ENCODE measurements at regions not wholly inside any gene's neighbourhood (a gene's known extent, or its start where the extent isn't known, plus 50 kb on each side); places are given as distances from the start of the nearest gene placed in this dataset.

DNA sequence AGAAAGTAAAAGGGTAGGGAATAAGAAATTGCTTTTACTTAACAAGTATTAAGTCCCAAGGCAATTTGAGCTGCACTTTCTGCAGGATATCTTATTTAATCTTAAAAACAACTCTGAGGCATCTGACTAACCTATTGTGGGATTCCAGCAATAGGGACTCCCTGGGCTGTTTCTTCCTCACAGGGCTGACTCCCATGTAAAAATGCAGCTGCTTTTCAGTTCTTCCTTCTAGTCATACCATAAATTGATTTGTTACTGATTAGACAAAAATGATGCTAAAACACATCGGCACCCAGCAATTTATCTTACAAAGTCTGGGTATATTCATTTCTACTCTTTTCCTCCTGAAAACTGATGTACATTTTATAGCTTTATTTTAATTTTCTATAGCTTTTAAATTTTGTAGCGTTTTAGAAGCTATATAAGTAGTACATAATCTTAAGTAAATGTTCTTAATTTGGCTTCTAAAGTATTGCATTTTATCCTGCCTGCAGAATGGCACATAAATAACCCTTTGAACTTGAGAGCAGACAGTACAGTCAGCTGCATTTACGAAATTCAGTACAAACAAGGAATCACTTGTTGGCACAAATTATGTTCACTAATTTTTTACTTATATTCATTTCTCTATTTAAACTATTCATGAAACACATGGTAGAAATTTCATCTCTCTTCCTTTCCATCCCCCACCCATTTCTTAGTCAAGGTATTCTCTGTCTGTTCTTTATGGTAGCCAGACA, 102.4 kb upstream of the FRY start:
- DNase-seq (ENCODE audit: low spot score): no peak

DNA sequence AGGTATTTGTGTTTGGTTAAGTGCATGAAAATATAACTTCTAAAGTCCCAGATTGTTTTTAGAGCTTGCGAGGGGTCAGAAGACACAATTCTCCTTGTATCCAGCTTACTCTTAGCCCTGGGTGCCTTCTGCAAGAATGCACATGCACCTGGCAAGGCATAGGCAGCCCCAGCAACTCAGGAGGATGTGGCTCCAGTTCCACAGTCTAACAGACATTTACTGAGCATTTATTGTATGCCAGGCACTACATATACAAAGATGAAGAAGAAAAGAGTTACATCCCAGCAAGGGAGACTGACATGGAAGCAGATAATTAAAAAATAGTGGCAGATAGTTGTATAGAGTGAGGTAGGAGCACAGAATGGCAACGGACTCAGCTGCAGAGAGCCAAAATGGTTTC, 101.1 kb upstream of the FRY start:
- no peak for DNase-seq (ENCODE audit: low spot score)

DNA sequence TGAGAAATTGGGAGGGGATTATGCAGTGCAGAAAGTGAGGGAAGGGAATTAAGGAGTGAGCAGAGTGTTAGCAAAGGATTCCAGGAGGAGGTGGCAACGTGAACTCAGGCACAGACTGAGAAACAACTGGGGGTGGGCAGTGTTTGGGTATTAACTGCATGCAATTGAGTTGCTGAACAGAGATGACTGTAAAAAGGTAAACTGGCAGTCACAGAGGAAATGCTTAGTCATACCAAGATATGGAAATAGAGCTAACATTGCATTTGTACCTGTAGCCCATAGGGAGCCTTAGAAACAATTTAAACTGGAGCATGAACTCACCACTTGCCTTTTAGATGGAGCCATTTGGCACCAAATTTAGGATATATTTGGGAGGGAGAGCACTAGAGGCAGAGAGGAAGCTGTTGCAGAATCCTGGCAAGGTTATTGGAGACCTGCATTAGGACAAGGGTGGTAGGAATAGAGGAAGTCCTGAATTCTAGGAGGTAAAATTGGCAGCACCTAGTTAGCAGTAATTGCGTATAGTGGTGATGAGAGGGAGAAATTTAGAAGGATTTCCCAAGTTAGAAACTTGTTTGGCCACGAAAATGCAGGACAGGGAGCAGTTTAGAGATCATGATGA, 100.6 kb upstream of the FRY start:
- no peak for DNase-seq (ENCODE audit: low spot score)

DNA sequence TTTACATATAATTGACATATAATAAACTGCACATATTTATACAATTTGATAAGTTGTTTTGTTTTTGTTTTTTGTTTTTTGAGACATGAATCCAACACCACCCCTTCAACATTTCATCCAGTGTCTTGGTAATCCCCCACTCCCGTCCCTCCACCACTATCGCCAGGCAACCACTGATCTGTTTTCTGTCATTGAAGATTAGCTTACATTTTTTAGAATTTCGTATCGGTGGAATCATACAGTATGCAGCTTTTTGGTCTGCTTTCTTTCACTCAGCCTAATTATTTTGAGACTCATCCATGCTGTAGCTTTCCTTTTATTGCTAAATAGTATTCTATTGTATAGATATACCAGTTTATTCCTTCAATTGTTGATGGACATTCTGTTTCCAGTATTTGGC, 94.1 kb upstream of the FRY start:
- DNase-seq (ENCODE audit: low spot score): no peak

DNA sequence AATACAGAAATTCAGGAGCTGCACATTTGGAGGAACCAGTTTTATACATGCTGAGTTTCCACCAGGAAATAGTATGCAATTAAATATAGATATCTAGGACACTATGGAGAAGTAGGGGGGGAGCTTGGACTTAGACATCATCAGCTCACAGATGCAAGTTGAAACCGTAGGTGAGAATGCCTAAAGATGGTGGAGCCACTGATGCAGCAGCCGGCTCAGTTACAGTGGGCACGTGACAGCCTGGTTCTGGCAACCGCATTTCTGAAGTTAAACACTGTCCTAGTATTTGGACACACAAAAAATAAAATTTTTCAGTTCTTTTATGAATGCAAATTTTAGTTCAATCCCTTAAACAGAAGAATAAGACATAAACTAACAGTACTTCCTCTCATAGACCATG, 91.5 kb upstream of the FRY start:
- DNase-seq (ENCODE audit: low spot score): no peak

DNA sequence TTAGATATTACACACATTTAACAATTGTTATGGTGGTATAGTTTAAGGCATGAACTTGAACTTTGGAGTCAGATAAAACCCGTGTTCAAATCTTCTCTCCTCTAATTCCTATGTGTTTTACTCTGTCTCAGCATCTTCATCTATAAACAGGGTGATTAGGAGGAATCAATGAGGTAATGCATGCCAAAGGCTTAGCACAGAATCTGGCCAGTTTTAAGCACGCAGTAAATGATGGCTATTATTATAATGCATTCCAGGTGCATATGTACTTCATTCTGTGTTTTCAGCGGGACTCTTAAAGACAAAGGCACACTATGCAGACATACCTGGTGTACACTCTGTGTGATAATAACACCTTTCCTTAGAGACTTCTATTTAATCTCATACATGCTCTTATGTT, 88.0 kb upstream of the FRY start:
- no peak for DNase-seq (ENCODE audit: low spot score)

DNA sequence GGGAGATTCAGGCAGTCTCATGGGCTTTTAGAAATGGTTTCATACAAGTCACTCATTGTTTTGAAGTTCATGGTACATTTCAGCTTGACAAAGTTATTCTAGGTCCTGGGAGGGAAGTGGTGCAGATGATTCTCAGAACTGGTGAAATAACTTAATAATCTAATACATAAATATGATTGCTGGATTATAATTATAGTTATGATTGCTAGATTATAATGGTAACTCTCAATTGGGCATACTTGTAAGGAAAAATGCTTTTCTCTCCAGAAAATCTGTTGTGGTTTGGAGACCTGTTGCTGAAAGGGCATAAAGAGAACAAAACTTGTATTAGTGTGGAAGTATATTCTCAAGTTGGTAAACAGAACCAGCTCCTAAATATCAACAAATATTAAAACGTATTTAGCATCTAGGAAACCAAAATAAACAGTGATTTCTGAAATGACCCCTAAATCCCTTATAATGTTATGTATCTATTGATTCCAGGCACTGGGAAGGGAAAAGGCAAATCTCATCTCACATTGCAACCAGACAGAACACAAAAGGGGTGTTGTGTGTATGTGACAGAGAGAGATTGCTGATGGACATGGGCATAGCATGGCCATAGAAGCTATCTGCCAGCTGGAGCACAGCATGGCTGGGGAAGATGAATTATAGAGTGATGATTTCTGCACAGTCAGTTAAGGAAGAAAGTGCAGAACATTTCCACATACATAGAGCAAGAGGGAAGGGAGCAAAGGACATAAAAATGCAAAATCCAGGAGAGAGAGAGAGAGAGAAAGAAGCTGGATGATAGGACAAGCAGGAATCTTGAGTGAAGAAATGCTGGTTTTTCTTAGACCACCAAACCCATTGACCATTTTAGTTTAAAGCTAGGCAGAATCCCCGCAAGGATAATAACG, 87.1 kb upstream of the FRY start:
- no peak for DNase-seq (ENCODE audit: low spot score)

DNA sequence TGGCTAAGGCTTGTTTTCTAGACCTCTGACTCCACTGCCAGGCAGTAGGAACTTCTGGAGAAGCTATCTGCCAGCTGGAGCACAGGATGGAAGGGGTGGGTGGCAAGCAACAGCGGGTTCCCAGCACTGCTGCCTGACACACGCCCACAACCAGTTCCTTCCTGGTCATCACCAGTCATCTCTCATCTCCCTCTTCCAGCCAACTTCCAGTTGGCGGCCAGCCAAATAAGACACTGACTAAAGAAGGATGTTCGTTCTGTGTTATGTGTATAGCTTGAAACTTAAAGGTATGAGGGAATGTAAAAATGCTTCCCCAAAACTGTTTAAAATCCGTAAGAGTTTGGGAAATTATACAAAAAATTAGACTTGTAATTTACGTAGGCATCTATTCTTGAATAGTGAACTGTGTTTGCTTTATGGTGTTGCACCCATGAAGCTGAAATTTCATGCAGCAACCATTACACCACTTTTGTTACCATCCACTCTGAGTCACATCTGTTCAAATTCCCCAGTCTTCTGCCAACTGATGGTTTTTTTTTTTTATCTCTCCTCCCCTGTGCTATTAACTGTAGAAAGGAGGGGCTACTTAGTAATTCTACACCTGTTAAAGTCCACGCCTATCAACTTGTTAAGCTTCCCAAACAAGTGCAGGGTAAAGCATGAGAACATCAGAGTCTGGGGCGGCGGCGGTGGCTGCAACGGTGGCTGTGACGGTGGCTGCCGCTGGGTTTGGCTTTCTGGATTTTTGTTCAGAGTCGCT, 86.2 kb upstream of the FRY start:
- DNase-seq (ENCODE audit: low spot score): no peak

DNA sequence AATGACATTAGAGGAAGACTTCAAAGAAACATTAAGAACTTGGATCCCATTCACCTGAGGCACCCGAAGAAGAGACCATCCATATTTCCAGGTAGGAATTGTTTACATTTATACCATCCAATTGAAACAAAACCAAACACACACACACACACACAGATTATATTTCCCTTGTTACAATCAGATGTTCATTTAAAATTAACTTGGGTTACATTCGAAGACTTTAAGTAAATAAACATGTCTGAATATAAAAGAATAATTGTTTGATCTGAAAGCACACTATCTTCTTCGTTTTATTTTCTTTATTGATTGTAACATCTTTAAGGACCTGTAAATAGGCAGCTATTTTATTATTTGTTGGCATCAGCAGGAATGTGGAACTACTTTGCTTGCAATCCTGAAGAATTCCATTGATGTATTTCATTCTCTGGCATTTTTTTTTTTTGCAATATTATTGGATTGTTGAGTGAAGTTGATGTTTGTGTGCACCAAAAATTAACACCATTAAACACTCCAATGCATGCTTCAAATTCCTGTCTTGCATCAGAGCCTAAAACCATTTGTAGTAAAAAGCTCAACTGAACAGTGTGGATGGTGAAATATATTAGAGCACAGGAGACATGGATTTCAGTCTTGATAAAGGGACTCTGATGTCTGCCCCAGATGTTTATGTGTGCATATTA, 85.3 kb upstream of the FRY start:
- no peak for DNase-seq (ENCODE audit: low spot score)

DNA sequence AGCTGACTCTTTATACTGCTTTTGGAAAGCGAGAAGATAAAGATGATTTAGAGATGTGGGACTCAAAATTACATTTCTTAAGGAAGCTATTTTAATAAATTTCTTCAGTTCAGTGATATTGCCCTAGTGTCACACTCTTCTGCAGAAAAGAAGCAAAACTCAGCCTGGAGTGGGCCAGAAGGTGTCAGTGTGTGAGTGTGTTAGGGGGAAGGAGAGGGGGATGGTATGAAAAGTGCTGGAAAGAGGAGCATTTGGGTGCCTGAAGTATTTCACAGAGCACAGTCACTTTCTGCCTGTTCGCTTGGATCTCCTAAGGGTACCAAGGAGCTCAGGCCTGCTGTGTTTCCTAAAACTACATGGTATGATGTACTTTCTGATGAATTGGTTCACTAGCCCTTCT, 84.5 kb upstream of the FRY start:
- no peak for DNase-seq (ENCODE audit: low spot score)

DNA sequence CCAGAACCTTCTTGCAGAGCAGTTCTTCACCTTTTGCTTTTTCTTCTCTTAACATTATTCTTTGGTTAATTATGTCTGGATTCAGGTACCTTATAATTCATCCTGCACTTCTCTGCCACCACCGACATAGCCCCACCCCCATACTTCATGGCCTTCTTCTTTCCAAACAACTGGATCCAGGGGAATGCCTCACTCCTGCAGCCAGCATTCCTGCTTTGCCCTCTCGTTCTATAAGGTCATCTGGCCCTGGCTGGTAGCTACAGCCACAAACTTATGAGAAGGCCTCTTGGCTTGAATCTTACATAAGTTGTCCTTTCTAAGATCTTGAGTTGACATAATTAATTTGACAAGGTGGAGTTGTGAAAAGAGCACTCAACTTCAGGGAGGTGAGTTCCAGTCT, 84.1 kb upstream of the FRY start:
- DNase-seq (ENCODE audit: low spot score): no peak

DNA sequence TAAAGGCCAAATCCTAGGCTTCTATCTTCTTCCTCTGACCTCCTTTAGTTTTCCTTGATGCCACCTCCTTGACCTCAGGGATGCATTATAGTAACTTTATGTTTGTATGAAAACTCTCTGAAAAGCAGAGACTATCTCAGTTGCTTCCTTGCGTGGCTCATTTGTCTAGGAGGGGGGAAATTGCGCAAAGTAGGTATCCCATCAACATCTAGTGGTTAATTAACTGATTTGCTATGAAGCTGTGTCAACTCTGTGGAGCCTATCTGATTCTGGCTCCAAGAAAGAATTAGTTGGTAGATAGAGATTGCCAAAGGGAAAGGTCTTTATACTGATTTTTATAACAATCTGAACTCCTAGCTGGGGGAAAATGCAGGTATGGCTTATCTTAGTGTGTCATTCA, 82.1 kb upstream of the FRY start:
- no peak for DNase-seq (ENCODE audit: low spot score)

DNA sequence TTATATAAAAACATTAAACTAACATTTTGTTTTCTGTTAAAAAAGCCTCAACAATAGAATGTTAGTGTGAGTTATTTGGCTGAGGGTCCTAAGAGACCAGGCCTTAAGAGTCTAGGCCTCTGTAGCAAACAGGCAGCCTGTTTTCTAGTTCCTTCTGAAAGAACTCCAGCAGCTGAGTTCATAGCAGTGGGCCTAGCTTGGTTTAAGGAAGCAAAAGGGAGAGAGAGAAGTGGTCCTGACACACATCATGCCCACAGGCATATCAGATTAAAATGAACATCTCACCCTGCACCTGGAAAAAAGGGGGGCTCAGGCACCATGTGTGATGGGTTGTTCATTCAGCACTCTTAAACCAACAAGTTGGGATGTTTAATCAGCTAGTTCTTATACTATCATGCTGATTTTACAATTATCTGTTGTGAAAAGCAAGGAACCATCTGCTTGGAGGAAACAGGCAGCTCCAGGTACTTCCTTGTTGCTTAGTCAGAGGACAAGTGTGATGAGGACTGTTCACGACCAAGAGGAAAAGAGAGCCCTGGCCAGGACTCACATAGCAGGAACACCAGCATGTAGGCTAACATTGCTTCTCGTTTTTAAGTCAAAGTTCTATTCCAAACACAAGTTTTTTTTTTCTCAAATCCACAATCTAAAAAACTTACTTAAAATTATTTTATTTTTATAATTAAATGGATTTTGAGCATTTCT, 81.3 kb upstream of the FRY start:
- no peak for DNase-seq (ENCODE audit: low spot score)

DNA sequence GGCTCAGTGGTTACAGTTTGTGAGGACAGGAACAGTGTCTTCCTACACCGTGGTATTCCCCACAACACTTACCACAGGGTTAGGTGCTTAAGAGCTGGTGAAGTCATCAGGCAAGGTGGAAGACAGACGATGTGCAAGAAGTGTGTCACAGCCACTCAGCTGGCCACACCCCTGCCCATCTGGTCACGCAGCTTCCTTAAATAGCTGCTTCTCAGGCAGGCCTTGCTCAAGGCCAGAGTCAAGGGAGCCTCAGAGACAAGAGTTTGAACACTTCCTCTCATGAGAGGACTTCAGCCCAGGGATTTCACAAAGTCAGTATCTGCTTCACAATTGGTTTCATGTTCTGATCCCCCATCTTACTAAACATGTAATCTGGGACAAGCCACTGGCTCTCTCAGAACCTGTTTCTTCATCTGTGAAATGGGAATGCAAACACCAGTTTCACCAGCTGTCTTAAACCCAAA, 80.3 kb upstream of the FRY start:
- DNase-seq (ENCODE audit: low spot score): peak; percentile 26

DNA sequence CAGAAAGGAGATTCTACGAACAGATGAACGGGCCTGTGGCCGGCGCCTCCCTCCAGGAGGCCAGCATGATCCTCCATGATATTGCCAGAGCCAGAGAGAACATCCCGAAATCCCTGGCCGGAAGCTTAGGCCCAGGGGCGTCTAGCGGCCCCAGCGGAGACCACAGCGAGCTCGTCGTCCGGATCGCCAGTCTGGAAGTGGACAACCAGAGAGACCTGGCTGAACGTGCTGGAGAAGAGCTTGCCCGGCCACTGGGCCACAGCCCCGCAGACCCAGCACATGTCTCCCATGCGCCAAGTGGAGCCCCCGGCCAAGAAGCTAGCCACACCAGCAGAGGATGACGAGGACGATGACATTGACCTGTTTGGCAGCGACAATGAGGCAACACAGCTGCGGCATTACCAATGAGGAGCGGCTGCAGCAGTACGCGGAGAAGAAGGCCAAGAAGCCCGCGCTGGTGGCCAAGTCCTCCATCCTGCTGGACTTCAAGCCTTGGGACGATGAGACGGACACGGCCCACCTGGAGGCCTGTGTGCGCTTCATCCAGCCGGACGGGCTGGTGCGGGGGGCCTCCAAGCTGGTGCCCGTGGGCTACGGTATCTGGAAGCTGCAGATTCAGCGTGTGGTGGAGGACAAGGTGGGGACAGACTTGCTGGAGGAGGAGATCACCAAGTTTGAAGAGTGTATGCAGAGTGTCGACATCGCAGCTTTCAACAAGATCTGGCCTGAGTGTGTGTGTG, 78.8 kb upstream of the FRY start:
- DNase-seq (ENCODE audit: low spot score): no peak

DNA sequence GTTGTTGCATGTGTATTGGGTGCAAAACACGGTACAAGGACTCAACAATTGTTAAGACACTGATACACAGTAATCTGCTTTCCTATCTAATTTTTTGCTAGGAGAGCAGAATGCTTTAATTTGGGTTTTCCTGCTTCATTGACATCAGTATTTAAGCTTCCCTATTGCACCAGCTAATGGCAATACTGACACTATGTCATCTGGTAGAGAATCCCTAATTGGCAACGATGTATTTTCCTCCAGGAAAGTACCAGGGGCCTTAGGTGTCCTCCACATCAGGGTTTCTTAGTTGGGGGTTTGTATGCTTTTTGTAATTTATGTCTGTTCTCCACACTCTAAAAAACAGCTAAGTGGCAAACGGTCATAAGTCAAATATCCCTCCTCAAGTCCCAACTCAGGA, 76.5 kb upstream of the FRY start:
- DNase-seq (ENCODE audit: low spot score): no peak

DNA sequence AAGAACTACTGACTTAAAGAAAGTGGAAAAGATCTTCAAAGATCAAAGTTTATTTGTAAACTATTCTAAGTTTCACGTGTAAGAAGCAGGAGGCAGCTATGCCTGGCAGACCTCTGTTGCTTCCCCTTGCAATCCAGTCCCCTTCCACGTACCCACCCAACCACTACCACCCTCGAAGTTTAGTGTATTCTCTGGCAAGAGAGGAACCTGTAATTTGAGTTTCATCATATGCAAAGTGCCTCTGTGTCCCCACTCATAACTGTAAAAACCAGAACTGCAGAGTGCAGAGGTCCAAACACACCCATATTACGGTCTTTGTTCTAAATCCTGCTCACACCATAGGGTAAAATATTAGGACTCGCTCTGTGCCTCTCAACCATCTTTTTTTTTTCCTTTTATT, 75.8 kb upstream of the FRY start:
- DNase-seq (ENCODE audit: low spot score): no peak

DNA sequence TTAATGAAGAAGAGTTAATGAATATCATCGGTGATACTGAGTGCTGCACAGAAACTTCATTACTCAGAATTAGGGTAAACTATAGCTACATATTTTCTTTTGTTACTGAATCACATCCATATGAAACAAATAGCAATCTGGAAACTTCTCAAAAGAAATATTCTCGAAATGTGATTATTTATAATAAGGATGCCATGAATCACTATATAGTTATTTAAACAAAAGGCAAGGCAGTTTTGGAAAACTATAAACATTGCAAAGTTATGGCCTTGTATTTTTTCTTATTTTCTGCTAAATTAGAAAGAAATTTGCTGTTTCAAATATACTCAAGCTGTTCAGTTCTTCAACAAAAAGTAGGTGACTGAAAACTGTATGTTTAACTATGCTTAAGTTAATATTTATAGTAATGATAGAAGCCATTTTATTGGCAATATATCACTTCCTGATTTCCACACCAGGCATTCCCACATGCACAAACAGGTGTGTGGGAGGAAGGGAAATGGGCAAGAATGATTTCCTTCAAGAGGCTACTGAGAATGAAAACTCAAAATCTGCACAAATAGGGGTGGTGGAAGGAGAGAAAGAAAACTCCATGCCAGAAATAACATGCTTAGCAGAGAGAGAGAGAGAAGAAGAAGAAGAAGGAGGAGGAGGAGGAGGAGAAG, 74.5 kb upstream of the FRY start:
- DNase-seq (ENCODE audit: low spot score): no peak

DNA sequence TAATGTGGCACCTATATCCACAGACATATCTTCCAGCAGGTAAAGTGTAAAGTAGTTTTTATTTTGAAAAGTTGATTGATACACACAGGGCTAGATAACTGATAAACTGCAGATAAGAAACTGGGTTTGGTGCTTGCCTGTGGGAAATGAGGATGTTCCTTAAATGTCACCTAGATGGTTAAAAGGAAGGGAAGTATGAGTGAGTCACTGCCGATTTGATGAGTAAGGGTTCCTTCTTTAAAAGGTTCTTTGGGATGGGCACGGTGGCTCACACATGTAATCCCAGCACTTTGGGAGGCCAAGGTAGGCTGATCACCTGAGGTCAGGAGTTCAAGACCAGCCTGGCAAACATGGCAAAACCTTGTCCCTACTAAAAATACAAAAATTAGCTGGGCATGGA, 73.8 kb upstream of the FRY start:
- DNase-seq (ENCODE audit: low spot score): no peak
